IMR-90 (cell line): ENCODE measurements at regions not wholly inside any gene's neighbourhood (a gene's known extent, or its start where the extent isn't known, plus 50 kb on each side); places are given as distances from the start of the nearest gene placed in this dataset.
A peak's percentile ranks its signal among the peaks of the same experiment; 100 is the strongest.
"Not testable (repeated sequence)": the region's sequence is repeated elsewhere in the genome, so short reads cannot be mapped to it uniquely, and the experiment has no call there.

Source experiments
- ATAC-seq: fragments of 200-7000 bp; cut with Tn5 transposase; 2 replicates; pipeline ENCODE4 v1.9.1; 2020; ENCODE audit warnings: low read depth, mild to moderate bottlenecking, moderate library complexity
- BruUV-seq: library from RNA; stranded (reverse); fragments of 400-500 nt; replicated peaks from 2 replicates; lab custom pipeline; 2021; lab: Mats Ljungman, UMichigan
- CTCF ChIA-PET: fragments of 300-600 bp; formaldehyde crosslinking; extraction: SDS; loops from one replicate; lab custom pipeline; 2021; ENCODE audit warnings: antibody characterized with exemption; lab: Yijun Ruan, JAX
- POLR2A ChIA-PET: fragments of 300-600 bp; sonication (Branson Sonifier 250); formaldehyde crosslinking; loops from one replicate; lab custom pipeline; 2022; ENCODE audit warnings: antibody characterized with exemption; ENCODE audit not compliant: unreplicated experiment; lab: Charles Lee
- DNase-seq: peaks from one replicate; pipeline ENCODE4 v3.0.0; 2013
- H2AFZ ChIP-seq: replicated peaks from 2 replicates; pipeline ENCODE3; 2013; ENCODE audit warnings: low read length, mild to moderate bottlenecking; ENCODE audit not compliant: poor library complexity
- H2AK5ac ChIP-seq: 2 replicates; pipeline ENCODE4 v1.6.1; 2013; ENCODE audit warnings: low read depth, low read length, inconsistent platforms
- H2AK9ac ChIP-seq: replicated peaks from 2 replicates; pipeline ENCODE3; 2013; ENCODE audit warnings: mild to moderate bottlenecking, low read depth, low read length, moderate library complexity; ENCODE audit not compliant: poor library complexity
- H2BK120ac ChIP-seq: 2 replicates; pipeline ENCODE4 v1.6.1; 2013; ENCODE audit warnings: low read depth, low read length, inconsistent platforms
- H2BK15ac ChIP-seq: 3 replicates; pipeline ENCODE4 v1.6.1; 2013; ENCODE audit warnings: low read depth, low read length, inconsistent platforms
- H2BK20ac ChIP-seq: 2 replicates; pipeline ENCODE4 v1.6.1; 2013; ENCODE audit warnings: low read depth, mild to moderate bottlenecking, inconsistent platforms, low read length, moderate library complexity
- H2BK5ac ChIP-seq: 2 replicates; pipeline ENCODE4 v1.6.1; 2013; ENCODE audit warnings: mild to moderate bottlenecking, low read depth, low read length, inconsistent platforms; ENCODE audit not compliant: poor library complexity, severe bottlenecking
- H3K14ac ChIP-seq: replicated peaks from 2 replicates; pipeline ENCODE4 v1.6.1; 2013; ENCODE audit warnings: low read depth, low read length, inconsistent platforms
- H3K18ac ChIP-seq: 2 replicates; pipeline ENCODE4 v1.6.1; 2013; ENCODE audit warnings: low read depth, low read length, control low read depth
- H3K23ac ChIP-seq: 2 replicates; pipeline ENCODE4 v1.6.1; 2013; ENCODE audit warnings: low read depth, low read length, inconsistent platforms
- H3K27ac ChIP-seq: 2 replicates; pipeline ENCODE4 v1.5.1; 2013; ENCODE audit warnings: mild to moderate bottlenecking, control low read depth, low read length; ENCODE audit not compliant: insufficient read depth
- H3K27me3 ChIP-seq: 2 replicates; pipeline ENCODE4 v1.6.1; 2013; ENCODE audit warnings: low read length; ENCODE audit not compliant: control insufficient read depth, insufficient read depth
- H3K36me3 ChIP-seq: 2 replicates; pipeline ENCODE4 v1.6.1; 2013; ENCODE audit warnings: low read length, mixed read lengths; ENCODE audit not compliant: control insufficient read depth, insufficient read depth
- H3K4ac ChIP-seq: 2 replicates; pipeline ENCODE4 v1.6.1; 2013; ENCODE audit warnings: low read depth, low read length, inconsistent platforms
- H3K4me1 ChIP-seq: 2 replicates; pipeline ENCODE4 v1.6.1; 2013; ENCODE audit warnings: low read length, mixed read lengths; ENCODE audit not compliant: control insufficient read depth, insufficient read depth
- H3K4me2 ChIP-seq: 2 replicates; pipeline ENCODE4 v1.6.1; 2013; ENCODE audit warnings: low read depth, mild to moderate bottlenecking, control low read depth, low read length, moderate library complexity
- H3K4me3 ChIP-seq: 2 replicates; pipeline ENCODE4 v1.5.1; 2013; ENCODE audit warnings: low read depth, mild to moderate bottlenecking, control low read depth, low read length, moderate library complexity; ENCODE audit not compliant: insufficient read depth
- H3K56ac ChIP-seq: 2 replicates; pipeline ENCODE4 v1.6.1; 2013; ENCODE audit warnings: low read length, inconsistent platforms; ENCODE audit not compliant: insufficient read depth; ENCODE audit errors: extremely low read depth
- H3K79me1 ChIP-seq, 2 experiments: 2 replicates each; pipeline ENCODE4 v1.6.1; 2013; ENCODE audit warnings: low read length in 2 of 2, inconsistent platforms in 1 of 2, low read depth in 1 of 2
- H3K9ac ChIP-seq: 2 replicates; pipeline ENCODE4 v1.6.1; 2013; ENCODE audit warnings: low read depth, low read length, control low read depth
- H3K9me1 ChIP-seq: 2 replicates; pipeline ENCODE4 v1.6.1; 2013; ENCODE audit warnings: low read length, inconsistent platforms; ENCODE audit not compliant: insufficient read depth
- H3K9me3 ChIP-seq: 2 replicates; pipeline ENCODE4 v1.6.1; 2013; ENCODE audit warnings: low read length; ENCODE audit not compliant: control insufficient read depth, insufficient read depth
- H4K20me1 ChIP-seq: 2 replicates; pipeline ENCODE4 v1.6.1; 2013; ENCODE audit warnings: low read length, inconsistent platforms; ENCODE audit not compliant: insufficient read depth
- H4K5ac ChIP-seq: 2 replicates; pipeline ENCODE4 v1.6.1; 2013; ENCODE audit warnings: mild to moderate bottlenecking, low read depth, low read length, control low read depth
- H4K8ac ChIP-seq, 2 experiments: 2 replicates each; pipeline ENCODE4 v1.6.1; 2013; ENCODE audit warnings: low read depth in 2 of 2, low read length in 2 of 2, control low read depth in 1 of 2, inconsistent platforms in 1 of 2
- H4K91ac ChIP-seq: 2 replicates; pipeline ENCODE4 v1.6.1; 2013; ENCODE audit warnings: low read depth, low read length, inconsistent platforms; ENCODE audit not compliant: insufficient read depth
- WGBS, 2 experiments: methylation state at CpG; one replicate each; pipeline versions ENCODE4 v1.1.5 to v1.1.7; 2013; ENCODE audit warnings: missing lambda C conversion rate in 2 of 2; ENCODE audit not compliant: insufficient read length in 1 of 2; ENCODE audit errors: extremely low coverage in 2 of 2; 5-methylcytosine and 5-hydroxymethylcytosine counted together
- dilution Hi-C: fragments of 300-500 bp; cut with HindIII; formaldehyde crosslinking; loops from one replicate; pipeline ENCODE4 v1.14.3; 2018; ENCODE audit warnings: low sequenced_read_pairs; ENCODE audit not compliant: unreplicated experiment
- in situ Hi-C: fragments of 300-500 bp; cut with MboI; formaldehyde crosslinking; loops from 3 replicates; pipeline ENCODE4 v1.14.3; 2019; ENCODE audit warnings: low sequenced_read_pairs, inconsistent platforms, mixed read lengths
- intact Hi-C: fragments of 100-400 bp; cut with micrococcal nuclease; formaldehyde crosslinking; loops from 2 replicates; pipeline ENCODE4 v1.10.0; 2022

GRCh38 chr1:206280683-206281082 lies 77.3 kb downstream of the SRGAP2 start:
- intact Hi-C loops, BruUV-seq, DNase-seq, H3K4me3 ChIP-seq, in situ Hi-C loops, H4K8ac ChIP-seq, H2AFZ ChIP-seq, H3K79me1 ChIP-seq, H3K36me3 ChIP-seq, H3K4ac ChIP-seq, H2BK5ac ChIP-seq, H3K4me1 ChIP-seq, ATAC-seq, POLR2A ChIA-PET, H4K20me1 ChIP-seq, H3K9me1 ChIP-seq, H3K56ac ChIP-seq, H3K14ac ChIP-seq, CTCF ChIA-PET, dilution Hi-C loops, H3K9ac ChIP-seq, H2AK5ac ChIP-seq, H3K18ac ChIP-seq, H3K27ac ChIP-seq, H3K9me3 ChIP-seq, H2BK15ac ChIP-seq, H4K91ac ChIP-seq, H3K23ac ChIP-seq, H4K5ac ChIP-seq, H2AK9ac ChIP-seq, H2BK120ac ChIP-seq, H2BK20ac ChIP-seq, H3K27me3 ChIP-seq, H3K4me2 ChIP-seq: not testable (repeated sequence)
- WGBS, 2 experiments = no CpG with 5 or more reads among the region's 3 CpGs

- H3K27me3 ChIP-seq, H3K56ac ChIP-seq, H2AK9ac ChIP-seq, H4K20me1 ChIP-seq, H3K9me1 ChIP-seq, intact Hi-C loops, DNase-seq, dilution Hi-C loops, H2BK20ac ChIP-seq, CTCF ChIA-PET, H2BK120ac ChIP-seq, H3K4ac ChIP-seq, H3K9ac ChIP-seq, H4K91ac ChIP-seq, H3K36me3 ChIP-seq, in situ Hi-C loops, H4K5ac ChIP-seq, H3K79me1 ChIP-seq, POLR2A ChIA-PET, H3K4me1 ChIP-seq, BruUV-seq, H3K4me2 ChIP-seq, H2AFZ ChIP-seq, H3K9me3 ChIP-seq, H3K23ac ChIP-seq, H3K14ac ChIP-seq, H2BK15ac ChIP-seq, H3K27ac ChIP-seq, H4K8ac ChIP-seq, H2AK5ac ChIP-seq, H3K18ac ChIP-seq, H2BK5ac ChIP-seq, H3K4me3 ChIP-seq: not testable (repeated sequence)
- no CpG with 5 or more reads among the region's 2 CpGs for WGBS, 2 experiments
- peak; percentile 96 for ATAC-seq
These were observed 78.7 kb downstream of the SRGAP2 start for GRCh38 chr1:206281912-206282654.
